HG03039 (cell line): ENCODE measurements at regions not wholly inside any gene's neighbourhood (a gene's known extent, or its start where the extent isn't known, plus 50 kb on each side); places are given as distances from the start of the nearest gene placed in this dataset.
"Not testable (repeated sequence)": the region's sequence is repeated elsewhere in the genome, so short reads cannot be mapped to it uniquely, and the experiment has no call there.

ENCODE experiments used
- ATAC-seq: cut with Tn5 transposase; IDR thresholded peaks from one replicate; pipeline ENCODE4 v1.9.1; 2021; ENCODE audit warnings: mild to moderate bottlenecking, moderate library complexity; ENCODE audit not compliant: unreplicated experiment

DNA sequence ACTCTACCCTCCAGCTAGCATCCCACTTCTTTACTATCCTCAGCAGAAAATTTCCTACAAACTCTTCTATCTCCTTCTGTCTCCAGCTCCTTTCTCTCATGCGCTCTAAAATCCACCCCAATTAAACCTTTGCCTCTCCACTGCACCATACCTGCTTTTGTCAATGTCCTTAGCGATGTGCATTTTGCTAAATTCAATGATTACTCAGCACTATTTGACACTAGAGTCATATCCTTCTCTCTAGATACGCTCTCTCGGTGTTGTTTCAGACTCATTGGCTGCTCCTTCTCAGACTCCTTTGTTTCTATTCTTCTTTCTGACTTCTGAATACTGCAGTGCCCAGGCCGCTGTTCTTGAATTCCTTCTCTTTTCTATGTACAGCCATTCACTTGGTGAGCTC is 144.2 kb downstream of the HLX start:
- no peak for ATAC-seq

DNA sequence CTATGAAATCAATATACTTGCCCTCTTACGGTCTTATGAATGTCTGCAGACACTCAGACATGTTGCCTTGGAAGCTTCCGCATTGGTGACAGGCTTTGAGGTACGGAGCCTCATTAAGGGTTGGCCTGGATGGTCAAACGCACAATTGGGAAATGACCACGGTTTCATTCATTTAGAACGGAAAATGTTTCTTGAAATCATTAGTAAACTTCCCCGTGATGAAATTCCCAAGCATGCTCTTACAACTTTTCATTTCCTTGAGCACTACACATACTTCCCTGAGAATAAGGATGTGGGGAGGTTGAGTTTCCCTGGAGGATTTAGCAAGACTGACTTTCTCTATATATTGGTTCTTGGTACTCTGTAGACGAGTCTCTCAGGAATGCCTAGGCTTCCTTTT is 146.3 kb downstream of the HLX start:
- ATAC-seq, result no peak

DNA sequence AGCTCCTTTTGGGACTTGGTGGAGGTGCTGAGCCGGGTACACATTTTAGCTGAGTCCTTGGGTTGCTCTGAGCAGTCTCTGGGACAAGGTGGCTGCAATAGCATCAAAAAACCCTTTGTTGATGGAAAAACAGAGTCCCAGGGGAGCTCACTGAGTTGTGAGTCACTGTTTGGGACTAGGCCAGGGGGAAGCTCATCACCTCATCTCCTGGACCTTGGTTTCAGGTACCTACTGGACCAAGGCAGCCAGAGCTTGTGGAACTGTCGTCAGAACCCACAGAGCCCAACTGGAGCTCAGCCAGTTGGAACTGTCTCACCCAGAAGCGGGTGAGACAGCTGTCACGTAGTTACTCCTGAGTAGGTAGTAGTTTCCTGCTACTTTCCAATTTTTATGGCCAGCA is 146.7 kb downstream of the HLX start:
- no peak for ATAC-seq

DNA sequence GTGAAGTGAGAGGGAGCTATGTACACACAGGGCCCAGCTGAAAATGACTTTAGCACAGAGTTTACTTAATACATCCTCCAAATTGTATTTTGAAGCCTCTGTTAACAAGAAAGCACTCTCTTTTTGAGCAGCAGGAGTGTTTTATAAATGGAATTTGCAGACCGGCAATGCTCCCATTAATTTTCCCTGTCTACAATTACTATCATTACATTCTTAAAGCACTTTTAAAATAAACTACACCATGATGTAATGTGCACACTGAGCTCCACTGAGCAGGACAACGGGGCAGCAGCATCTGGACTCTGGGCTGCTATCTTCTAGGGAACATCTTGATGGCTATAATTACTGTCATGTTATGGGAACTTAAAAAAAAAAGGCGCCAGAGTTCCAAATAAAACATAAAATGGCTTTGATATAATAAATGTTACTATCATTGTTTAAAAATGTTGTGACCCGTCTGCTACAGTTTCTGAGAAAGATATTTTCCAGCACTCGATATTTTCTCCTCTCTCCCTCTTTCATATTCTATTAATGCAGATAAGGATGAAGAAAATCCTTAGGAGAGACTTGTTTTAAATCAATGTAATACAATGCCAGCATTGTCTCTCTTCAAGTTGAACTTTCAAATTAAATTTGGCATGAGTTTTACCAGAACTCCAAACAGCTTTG is 150.9 kb downstream of the HLX start:
- no peak for ATAC-seq

DNA sequence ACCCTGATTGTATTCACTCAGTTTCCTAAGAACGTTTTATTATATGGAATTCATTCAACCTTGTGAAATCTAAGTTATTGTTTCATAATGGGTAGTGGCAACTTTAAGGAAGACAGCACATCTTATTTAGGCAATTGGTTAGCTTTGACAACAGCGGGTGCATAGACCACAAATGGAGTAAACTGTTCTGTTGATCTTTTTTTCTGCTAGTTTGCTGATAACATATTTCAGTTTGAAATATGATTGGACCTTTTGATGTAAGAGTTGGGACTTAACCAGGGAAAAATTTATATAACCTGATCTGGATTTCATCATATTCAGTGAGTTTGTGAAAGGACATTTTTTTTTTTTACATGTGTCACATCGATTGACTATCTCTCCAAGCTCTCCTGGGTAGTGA is 151.7 kb downstream of the HLX start:
- no peak for ATAC-seq

DNA sequence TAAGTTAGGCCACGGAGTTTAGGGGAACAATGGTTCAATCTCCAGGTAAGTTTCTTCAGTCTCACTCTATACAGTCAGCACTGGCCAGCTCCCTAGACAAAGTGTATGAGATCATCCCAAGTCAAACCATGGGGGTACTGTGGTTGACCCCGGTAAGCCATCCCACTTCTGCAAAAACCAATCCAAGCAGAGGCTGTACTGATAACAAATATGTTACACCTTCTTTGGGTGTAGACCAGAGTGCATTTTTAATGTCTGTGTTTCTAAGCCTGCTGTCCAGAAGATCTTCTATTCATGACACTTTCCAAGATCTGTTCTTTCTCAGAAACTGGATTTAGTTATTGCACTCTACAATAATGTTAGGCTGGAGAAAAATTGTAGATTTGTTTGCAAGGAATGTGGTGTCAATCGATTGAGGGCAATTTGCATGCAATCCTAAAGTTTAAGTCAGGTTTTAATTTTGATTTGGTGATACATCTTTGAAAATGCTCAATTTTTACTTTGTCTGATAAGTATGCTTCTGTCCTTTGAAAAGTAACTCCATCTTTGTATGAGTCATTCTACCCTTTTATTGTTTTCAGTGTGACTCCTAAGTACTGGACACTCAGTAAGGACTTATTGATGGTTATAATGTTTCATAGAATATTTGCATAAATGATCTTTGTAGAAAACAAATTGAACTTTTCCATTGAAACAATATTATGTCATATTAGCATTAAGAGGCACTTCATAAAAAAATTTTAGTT is 152.4 kb downstream of the HLX start:
- no peak for ATAC-seq

DNA sequence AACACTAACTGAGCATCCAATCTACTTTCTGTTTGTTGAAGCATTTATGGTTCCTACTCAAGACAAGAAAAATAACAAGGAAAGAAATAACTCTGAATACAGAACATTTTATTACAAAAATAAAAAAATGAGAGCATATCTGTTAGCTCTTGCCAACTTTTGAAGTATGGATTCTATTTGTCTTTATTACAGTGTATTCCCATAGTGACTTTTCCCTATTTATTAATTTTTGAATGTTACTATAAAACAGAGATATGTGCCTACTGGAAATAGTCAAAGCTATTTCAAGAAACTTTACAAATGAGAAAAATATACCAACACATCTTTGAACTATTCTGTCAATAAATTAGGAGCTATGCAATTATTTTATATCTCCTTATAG is 153.0 kb downstream of the HLX start:
- no peak for ATAC-seq

DNA sequence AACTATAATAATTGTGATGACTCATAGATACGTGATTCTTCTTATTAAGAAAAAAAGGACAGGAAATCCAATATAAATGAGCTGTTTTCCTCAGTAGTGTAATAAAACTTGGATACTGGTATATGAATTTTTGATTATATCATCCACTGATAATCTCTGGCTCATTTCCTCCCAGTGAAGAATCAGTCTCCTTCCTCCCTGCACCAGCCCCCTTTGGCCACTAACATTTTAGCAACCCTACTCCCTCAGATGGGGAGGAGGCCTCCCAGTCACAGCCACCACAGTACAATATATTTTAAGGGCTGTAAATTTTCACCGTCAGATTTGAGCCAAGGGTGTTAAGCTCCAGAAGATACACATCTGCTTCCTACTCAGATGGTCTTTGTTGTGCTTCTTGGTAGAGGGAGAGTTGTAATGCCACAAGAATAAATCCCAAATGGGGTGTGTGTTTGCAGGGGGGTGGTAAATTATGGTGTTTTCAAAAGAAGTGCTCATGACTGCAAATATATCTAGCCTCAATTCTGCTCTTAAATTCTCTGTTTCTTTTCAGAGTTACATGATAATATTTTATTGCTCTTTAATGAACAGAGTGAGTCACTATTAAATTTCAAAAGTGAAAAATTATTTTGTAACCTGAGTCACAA is 153.5 kb downstream of the HLX start:
- no peak for ATAC-seq

DNA sequence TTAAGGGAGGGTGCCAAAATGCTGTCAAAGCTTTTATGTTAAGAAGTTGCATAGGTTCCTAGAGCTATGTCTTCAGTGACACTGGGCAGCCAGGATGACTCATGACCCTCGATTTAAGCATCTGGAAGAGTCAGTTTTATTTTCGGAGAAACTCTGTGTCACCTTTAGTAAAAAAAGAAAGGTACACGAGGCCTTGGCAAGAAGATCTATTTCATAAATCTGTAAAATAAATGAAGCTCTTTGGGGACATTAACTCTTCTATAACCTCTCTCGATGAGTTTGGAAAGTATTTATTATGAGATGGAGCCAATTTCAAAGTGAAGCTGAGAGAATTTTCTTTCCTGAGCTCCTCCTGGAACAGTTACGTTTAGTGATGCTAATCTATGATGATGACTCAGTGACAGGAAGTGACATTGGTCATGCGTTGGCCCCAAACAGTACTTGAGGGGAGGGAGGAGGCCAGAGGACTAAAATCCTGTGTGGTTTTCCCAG is 156.5 kb downstream of the HLX start:
- no peak for ATAC-seq

DNA sequence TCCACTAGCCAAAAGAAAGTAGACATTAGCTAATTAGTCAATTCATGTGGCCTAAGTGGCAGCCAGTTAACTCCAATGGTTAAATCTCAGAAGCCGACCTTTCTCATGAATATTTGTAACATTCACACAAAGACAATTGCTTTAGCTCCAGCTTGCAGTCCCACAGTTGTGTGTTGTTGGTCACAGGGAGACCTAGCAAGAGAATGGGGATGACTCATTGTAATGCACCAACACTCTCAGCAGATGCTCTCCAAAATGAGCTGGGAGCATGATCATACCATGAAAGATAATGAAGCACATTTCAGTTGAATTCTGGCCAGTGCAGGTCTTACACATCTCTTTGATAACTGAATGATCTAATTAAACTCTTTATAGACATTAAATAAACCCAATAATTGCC is 160.4 kb downstream of the HLX start:
- no peak for ATAC-seq

DNA sequence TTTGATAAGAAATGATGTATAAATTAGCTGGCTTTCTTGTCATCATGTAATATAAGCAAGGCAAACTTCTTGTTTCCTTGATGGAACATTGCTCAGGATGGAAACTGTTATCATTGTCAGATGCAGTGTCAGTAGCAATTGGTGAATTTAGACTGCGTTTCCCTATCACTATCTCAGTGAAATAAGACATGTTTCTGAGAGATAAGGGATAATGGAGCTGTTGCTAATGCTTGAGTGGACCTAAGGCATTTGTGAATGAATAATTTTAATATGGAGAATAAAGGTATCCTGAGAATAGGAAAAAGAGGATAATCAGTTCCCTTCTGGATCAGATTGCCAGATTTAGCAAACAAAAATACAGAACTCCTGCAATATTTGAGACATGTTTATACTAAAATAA is 160.9 kb downstream of the HLX start:
- no peak for ATAC-seq

DNA sequence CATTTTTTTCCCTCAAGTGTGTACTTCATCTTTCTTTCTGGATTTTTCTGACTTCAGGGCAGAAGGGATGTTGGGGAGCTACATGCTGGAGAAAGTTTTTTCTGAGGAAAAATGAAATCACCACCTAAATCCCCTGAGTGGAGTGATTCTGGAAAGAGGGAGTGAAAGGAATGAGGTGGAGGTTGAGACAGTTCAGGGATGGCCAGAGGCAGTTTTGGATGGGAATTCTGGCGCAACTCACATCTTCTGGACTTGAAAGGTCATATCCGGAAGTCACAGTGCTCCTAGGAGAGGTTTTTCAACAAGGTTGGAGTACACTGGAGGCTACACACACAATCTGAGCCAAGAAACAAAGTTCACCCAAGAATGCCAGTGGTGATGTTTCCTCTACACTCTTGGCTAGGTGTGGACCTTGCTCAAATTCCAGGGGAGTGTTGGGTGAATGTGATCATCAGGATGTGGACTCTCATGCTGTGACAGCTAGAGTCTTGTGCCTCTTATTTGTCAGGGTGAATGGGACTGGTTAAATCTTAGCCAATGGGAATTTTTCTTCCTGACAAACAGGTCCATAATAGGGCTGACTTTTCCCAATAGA is 161.5 kb downstream of the HLX start:
- ATAC-seq, result no peak

DNA sequence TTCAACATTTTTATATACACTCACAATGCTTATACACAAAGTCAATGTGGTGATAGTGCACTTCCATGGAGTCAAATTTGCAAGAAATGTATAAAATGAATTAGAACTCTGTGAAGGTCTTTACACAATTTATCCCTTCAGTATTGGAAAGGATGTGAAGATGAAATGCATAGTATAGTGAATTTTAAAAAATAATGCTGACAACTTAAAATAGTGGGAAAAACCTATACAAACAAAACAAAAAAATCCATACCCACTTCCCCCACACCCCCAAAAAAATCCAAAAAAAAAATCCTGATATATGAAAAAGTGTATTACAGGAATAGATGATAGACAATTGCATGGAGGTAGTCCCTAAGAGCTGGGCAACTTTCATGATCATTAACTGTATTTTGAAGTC is 165.3 kb downstream of the HLX start:
- ATAC-seq, result no peak

DNA sequence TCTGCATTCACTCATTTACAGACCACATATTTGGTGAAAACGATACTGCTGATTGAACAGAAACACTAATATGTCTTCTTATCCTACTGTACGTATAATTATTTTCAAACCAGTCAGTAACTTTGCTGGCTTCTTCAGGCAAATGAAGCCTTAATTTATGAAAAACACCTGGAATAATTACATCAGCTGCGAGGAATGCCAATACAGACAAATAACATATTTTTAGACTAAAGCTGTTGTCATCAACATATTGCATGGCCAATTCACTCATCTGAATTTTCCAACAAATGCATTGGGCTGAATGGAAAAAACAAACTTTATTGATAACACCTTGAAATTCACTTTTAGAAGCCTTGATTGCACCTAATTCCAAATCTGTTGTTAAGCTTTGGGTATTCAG is 165.9 kb downstream of the HLX start:
- no peak for ATAC-seq

DNA sequence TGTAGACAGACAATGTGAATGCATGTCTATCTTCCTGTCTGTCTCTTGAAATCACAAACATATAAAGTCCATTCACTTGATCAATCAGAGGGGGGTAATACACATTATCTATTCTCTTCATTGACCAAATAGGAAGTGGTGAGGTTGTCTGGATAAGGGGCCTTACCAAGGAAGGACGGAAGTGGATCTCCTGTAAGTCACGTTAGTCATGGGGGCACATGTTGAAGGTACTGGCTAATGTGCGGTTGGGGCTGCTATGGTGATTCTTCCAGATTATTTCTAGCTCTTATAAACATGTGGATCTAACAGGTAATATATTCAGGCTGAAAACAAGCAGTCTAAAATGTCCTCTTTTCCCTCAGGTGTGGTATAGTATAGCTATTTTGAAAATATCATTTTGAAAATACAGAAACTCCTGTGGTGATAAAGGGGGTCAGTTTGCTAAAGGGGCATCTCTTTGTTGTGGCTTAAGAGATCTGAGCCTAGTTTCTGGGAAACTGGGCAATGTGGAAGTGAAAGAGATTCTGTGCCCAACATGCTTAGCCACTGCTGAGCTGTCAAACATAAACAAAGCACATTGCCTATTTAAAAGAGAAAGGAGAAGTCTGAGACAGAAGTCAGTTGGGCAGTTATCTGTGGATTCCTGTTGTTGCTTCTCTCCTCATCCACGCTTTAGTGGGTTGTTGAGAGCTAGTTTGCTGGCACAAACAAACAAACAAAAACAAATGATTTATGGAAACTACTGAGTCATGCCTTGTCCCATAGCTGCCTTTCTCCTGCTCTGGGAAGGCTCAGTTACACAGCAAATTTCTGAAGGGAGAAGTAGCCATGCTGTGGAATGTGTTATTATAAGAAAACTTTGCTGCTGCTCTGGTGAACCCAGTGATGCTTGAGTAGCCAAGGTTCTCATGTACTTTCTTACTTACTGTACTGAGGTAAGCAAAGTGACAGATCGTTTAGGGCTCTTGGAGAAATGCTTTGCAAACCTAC is 166.9 kb downstream of the HLX start:
- ATAC-seq, result peak; percentile 91

DNA sequence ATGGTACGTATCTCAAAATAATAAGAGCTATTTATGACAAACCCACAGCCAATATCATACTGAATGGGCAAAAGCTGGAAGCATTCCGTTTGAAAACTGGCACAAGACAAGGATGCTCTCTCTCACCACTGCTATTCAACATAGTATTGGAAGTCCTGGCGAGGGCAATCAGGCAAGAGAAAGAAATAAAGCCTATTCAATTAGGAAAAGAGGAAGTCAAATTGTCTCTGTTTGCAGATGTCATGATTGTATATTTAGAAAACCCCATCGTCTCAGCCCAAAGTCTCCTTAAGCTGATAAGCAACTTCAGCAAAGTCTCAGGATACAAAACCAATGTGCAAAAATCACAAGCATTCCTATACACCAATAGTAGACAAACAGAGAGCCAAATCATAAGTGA is 172.1 kb downstream of the HLX start:
- ATAC-seq, result not testable (repeated sequence)

DNA sequence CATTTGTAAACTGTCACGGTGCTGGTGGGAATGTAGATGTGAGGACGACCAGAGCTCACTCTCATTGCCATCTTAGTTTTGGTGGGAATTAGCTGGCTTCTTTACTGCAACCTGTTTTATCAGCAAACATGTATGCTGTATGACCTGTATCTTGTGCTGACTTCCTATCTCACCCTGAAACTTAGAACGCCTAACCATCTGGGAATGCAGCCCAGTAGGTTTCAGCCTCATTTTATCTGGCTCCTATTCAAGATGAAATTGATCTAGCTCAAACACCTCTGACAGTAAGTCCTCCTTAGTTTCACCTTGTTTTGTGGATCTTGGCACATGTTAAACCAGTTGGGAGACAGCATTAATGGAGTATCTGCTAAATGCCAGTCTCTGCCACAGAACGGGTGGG is 174.6 kb downstream of the HLX start:
- no peak for ATAC-seq

DNA sequence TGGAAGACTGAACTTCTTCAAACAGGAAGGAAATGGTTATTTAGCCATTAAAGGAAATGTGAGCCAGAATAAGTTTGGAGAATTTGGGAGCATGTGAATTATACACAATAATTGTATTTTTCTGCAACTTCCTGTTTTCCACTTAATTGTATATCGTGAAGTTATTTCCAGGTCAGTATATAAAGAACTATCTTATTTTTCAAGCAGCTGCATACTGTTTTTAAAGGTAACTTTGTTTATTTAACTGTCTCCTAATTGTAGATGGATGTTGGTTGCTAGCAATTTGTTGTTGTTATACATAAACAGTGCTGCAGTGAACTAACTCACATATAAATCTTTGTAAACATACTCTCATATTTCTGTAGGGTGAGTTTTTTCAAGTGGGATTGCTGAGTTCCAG is 180.3 kb downstream of the HLX start:
- ATAC-seq, result no peak

DNA sequence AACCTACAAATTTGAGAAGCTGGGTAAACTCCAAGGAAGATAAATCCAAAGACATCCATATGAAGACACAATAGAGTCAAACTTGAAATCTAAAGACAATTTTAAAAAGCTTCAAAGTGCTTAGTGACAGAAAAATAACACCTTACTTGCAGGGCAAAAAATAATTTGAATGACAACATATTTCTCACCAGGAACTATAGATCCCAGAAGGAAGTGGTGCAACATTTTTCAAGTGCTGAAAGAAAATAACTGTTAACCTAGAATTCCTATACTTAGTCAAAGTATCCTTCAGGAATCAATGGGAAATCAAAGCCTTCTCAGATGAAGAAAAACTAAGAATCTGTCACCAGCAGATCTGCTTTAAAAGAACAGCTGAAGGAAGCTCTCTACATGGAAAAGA is 184.4 kb downstream of the HLX start:
- no peak for ATAC-seq

DNA sequence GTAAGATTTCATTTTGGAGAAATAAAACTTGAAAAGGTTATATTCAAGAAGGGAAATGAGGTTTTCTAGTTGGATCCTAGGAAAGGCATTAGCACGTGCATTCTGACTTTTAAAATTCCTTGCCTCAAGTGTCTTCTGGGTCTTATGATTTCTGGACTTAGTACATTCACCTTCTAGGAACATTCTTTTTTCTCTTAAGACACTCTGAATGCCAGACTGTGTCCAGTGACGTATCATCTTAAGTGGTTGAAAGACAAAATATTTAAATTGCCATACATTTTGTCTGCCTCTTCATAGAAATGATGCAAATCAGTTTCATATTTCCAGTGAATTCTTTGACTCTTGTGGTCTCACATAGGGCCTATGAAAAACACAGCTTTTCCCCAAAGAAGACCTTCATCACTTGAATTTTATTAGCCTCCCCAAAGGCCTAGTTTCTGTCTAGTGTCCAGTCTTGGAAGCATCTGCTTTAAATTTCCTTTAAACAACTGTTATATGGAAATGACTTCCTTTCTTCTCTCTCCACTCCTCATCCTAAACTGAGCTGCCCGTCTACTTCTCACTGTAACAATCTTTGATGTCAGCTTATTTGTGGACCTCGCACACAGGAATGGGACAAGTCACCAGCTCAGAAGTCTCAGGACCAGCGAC is 187.2 kb downstream of the HLX start:
- no peak for ATAC-seq
